Activated T-helper 17 cell treated with anti-CD3 and anti-CD28 coated beads, Interleukin-2, amount 50 U/mL, for 72 hours (primary cell): ENCODE measurements at regions not wholly inside any gene's neighbourhood (a gene's known extent, or its start where the extent isn't known, plus 50 kb on each side); places are given as distances from the start of the nearest gene placed in this dataset.

Source experiments
- ATAC-seq: fragments of 150-1000 bp; cut with Tn5 transposase; replicated peaks from 2 replicates; pipeline ENCODE4 v1.10.0; 2021; ENCODE audit warnings: mild to moderate bottlenecking, moderate library complexity
- H3K27ac Mint-ChIP-seq: one replicate; pipeline ENCODE4 v1.8.0; 2022; ENCODE audit warnings: mixed read lengths
- H3K27me3 Mint-ChIP-seq: one replicate; pipeline ENCODE4 v1.8.0; 2022; ENCODE audit warnings: mixed read lengths
- H3K36me3 Mint-ChIP-seq: one replicate; pipeline ENCODE4 v1.8.0; 2022; ENCODE audit warnings: low read depth, mild to moderate bottlenecking, mixed read lengths
- H3K4me1 Mint-ChIP-seq: one replicate; pipeline ENCODE4 v1.8.0; 2022; ENCODE audit warnings: mixed read lengths
- H3K4me3 Mint-ChIP-seq: one replicate; pipeline ENCODE4 v1.8.0; 2022; ENCODE audit warnings: mild to moderate bottlenecking, mixed read lengths
- H3K9me3 Mint-ChIP-seq: one replicate; pipeline ENCODE4 v1.8.0; 2022; ENCODE audit warnings: mixed read lengths

DNA sequence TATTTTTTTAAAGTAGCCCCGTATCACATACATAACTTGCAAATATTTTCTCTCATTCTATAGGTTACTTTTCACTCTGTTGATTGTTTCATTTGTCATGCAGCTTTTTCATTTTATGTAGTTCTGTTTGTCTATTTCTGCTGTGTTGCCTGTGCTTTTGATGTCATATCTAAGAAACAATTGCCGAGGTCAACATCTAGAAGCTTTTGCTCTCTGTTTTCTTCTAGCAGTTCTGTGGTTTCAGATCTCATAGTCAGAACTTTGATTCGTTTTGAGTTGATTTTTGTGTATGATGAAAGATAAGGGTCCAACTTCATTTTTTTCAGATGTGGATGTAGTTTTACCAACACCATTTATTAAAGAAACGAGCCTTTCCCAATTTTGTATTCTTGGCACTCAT is 79.5 kb downstream of the CD200 start:
- Mint-ChIP-seq H3K27me3 (peaks cover 5% of the 10 kb centered on the region), H3K27ac (no peak overlapping the region), H3K9me3 (no peaks in the 10 kb centered on the region), H3K36me3 (no peaks in the 10 kb centered on the region), H3K4me1 (peaks cover 15% of the 10 kb centered on the region), H3K4me3 (no peak overlapping the region)
- peak; percentile 29 for ATAC-seq

DNA sequence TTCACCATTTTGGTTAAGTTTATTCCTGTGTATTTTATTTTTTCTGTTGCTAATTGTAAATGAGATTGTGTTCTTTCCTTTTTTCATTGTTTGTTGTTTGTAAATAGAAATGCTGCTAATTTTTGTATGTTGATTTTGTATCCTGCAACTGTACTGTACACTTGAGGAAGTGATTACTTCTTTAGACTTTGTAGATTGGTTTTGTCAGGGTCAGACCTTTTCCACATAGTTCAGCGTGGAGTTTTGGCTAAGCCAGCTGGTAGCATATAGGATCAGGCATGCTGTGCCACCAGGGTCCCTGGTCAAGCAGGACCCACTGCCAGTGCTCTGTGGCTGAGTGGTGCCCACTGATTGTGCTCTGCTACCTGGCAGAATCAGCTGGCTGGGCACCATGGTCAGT is 80.1 kb downstream of the CD200 start:
- Mint-ChIP-seq H3K4me3 (no peak overlapping the region), H3K9me3 (no peaks in the 10 kb centered on the region)
- no peak for ATAC-seq

DNA sequence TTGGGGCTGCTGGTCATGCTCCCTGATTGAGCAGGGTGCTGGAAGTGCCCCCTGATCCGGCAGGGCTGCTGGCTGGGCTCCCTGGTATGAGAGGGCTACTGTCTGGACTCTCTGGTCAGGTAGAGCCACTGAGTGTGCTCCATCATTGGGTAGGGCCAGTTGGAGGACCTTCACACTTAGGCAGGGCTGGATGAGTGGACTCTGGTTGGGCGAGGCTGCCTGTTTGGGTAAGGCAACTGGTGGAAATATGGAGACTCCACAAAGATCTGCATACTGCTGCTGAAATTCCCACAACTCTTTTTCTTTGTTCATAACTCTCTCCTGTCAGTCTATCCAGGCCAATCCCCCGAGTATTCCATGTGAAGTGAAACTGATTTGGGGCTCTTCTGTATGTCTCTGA is 80.8 kb downstream of the CD200 start:
- Mint-ChIP-seq H3K27me3 (peaks cover 5% of the 10 kb centered on the region), H3K4me3 (no peak overlapping the region), H3K27ac (no peak overlapping the region), H3K36me3 (no peaks in the 10 kb centered on the region), H3K4me1 (peaks cover 9% of the 10 kb centered on the region), H3K9me3 (no peaks in the 10 kb centered on the region)
- ATAC-seq: no peak

More for the DNA sequence above, 80.1 kb downstream of the CD200 start:
- H3K27me3 Mint-ChIP-seq: peaks cover 5% of the 10 kb centered on the region
- peaks cover 10% of the 10 kb centered on the region for H3K4me1 Mint-ChIP-seq
- H3K36me3 Mint-ChIP-seq: no peaks in the 10 kb centered on the region
- no peak overlapping the region for H3K27ac Mint-ChIP-seq
